ENCODE measurements at regions not wholly inside any gene's neighbourhood (a gene's known extent, or its start where the extent isn't known, plus 50 kb on each side); places are given as distances from the start of the nearest gene placed in this dataset.

- TF ChIP-seq CENPX (CRISPR knock-in tag; IDR thresholded peaks at IDR 0.05) (no peak), ZNF501 (CRISPR knock-in tag; IDR thresholded peaks at IDR 0.05) (no peak), SP140L (CRISPR knock-in tag; IDR thresholded peaks at IDR 0.05; ENCODE audit: borderline replicate concordance) (no peak), DNMT3B (CRISPR knock-in tag; conservative IDR thresholded peaks at IDR 0.05) (no peak), ZNF512 (CRISPR knock-in tag; IDR thresholded peaks at IDR 0.05) (no peak), MYC (CRISPR knock-in tag; IDR thresholded peaks at IDR 0.05; ENCODE audit: borderline replicate concordance) (no peak)
- TF ChIP-seq, protein P1, sequence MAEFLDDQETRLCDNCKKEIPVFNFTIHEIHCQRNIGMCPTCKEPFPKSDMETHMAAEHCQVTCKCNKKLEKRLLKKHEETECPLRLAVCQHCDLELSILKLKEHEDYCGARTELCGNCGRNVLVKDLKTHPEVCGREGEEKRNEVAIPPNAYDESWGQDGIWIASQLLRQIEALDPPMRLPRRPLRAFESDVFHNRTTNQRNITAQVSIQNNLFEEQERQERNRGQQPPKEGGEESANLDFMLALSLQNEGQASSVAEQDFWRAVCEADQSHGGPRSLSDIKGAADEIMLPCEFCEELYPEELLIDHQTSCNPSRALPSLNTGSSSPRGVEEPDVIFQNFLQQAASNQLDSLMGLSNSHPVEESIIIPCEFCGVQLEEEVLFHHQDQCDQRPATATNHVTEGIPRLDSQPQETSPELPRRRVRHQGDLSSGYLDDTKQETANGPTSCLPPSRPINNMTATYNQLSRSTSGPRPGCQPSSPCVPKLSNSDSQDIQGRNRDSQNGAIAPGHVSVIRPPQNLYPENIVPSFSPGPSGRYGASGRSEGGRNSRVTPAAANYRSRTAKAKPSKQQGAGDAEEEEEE (CRISPR knock-in tag; IDR thresholded peaks at IDR 0.05; ENCODE audit: borderline replicate concordance) = no peak
Observed at GRCh38 chr11:80280737-80281136, 839.9 kb upstream of the TENM4 start (continued).

DNA sequence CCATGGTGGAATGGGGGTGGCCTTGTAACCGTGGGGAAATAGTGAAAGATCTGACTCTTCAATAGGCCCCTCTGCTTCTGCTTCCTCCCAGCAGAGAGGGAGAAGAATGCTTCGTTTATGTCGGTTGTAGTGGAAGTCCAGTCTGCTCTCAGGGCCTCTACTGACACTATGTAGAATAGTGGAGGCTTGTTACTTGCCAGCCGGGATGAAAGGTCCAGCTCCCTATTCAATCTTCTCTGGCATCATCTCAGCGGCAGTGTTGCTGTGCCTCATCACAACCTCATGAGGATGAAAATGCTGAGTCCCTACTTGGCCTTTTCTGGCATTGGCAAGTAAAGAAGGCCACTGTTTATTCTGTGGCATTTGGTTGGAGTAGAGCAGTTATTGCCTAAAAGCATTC, 820.9 kb upstream of the TENM4 start:
- FAIRE-seq = no peak
- Histone ChIP-seq H3K4me2 (ENCODE audit: low read depth, low read length) (no peak overlapping the region), H2AFZ (ENCODE audit: low read length) (no peak overlapping the region), H3K36me3 (replicated peaks in 1 of 2; ENCODE audit: control insufficient read depth in 1 of 2, insufficient read depth in 2 of 2, low read length in 2 of 2) (no peaks in the 10 kb centered on the region), H3K9ac (ENCODE audit: insufficient read depth, low read depth, low read length) (no peak overlapping the region), H3K9me3 (ENCODE audit: low read length) (no peaks in the 10 kb centered on the region), H3K4me1 (ENCODE audit: insufficient read depth, low read length) (no peaks in the 10 kb centered on the region), H3K27me3 (ENCODE audit: control insufficient read depth in 1 of 2, insufficient read depth in 2 of 2, low read length in 2 of 2) (no peaks in the 10 kb centered on the region), H3K79me2 (ENCODE audit: insufficient read depth, low read length) (no peaks in the 10 kb centered on the region), H4K20me1 (ENCODE audit: insufficient read depth, low read length) (no peaks in the 10 kb centered on the region), H3K27ac (ENCODE audit: extremely low read length, insufficient read depth, low read length) (no peak overlapping the region), H3K4me3 (replicated peaks in 1 of 3; ENCODE audit: insufficient read depth in 1 of 3, low read depth in 2 of 3, low read length in 3 of 3) (no peak overlapping the region)
- BruUV-seq (replicated peaks) = no TSS peak
- no peak for ATAC-seq
- ChIA-PET CTCF (ENCODE audit: low intra/inter-chr PET ratio, low total read pairs) (no interaction called here), POLR2A (no interaction called here)
- intact Hi-C loops (cut with micrococcal nuclease; ENCODE audit: unreplicated experiment) (no loop called here), in situ Hi-C loops (cut with HindIII; ENCODE audit: extremely low pct_ligation_motif_present, low pct_unique_long_range_greater_than_20kb) (no loop called here)
- no peak for DNase-seq (ENCODE audit: low spot score)
- WGBS (ENCODE audit: low lambda C conversion rate) = 0% methylated on average over 5 of the region's 5 CpGs
- TF ChIP-seq, protein P2, sequence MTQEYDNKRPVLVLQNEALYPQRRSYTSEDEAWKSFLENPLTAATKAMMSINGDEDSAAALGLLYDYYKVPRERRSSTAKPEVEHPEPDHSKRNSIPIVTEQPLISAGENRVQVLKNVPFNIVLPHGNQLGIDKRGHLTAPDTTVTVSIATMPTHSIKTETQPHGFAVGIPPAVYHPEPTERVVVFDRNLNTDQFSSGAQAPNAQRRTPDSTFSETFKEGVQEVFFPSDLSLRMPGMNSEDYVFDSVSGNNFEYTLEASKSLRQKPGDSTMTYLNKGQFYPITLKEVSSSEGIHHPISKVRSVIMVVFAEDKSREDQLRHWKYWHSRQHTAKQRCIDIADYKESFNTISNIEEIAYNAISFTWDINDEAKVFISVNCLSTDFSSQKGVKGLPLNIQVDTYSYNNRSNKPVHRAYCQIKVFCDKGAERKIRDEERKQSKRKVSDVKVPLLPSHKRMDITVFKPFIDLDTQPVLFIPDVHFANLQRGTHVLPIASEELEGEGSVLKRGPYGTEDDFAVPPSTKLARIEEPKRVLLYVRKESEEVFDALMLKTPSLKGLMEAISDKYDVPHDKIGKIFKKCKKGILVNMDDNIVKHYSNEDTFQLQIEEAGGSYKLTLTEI (CRISPR knock-in tag; conservative IDR thresholded peaks at IDR 0.05) = no peak
- TF ChIP-seq ZBTB7B (CRISPR knock-in tag; IDR thresholded peaks at IDR 0.05) = no peak
- TF ChIP-seq ZEB1 (IDR thresholded peaks at IDR 0.05; ENCODE audit: insufficient replicate concordance, low read depth) = no peak
- no peak for TF ChIP-seq HNF4G (IDR thresholded peaks at IDR 0.05; ENCODE audit: borderline replicate concordance, low read depth, low read length)
- TF ChIP-seq HNF4G (CRISPR knock-in tag; IDR thresholded peaks at IDR 0.05; ENCODE audit: borderline replicate concordance, low read depth) = no peak
- no peak for TF ChIP-seq NFE2L2 (IDR thresholded peaks at IDR 0.05; ENCODE audit: low read length)
- TF ChIP-seq, protein P3, sequence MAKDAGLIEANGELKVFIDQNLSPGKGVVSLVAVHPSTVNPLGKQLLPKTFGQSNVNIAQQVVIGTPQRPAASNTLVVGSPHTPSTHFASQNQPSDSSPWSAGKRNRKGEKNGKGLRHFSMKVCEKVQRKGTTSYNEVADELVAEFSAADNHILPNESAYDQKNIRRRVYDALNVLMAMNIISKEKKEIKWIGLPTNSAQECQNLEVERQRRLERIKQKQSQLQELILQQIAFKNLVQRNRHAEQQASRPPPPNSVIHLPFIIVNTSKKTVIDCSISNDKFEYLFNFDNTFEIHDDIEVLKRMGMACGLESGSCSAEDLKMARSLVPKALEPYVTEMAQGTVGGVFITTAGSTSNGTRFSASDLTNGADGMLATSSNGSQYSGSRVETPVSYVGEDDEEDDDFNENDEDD (CRISPR knock-in tag; IDR thresholded peaks at IDR 0.05; ENCODE audit: borderline replicate concordance) = no peak
- no peak for TF ChIP-seq PRMT3 (CRISPR knock-in tag; IDR thresholded peaks at IDR 0.05; ENCODE audit: borderline replicate concordance, low read depth)
- no peak for TF ChIP-seq FOXA1 (IDR thresholded peaks at IDR 0.05)
- TF ChIP-seq FOXA1 (CRISPR knock-in tag; IDR thresholded peaks at IDR 0.05) = no peak
